Stimulated activated CD4-positive, alpha-beta T cell treated with anti-CD3 and anti-CD28 coated beads, Interleukin-12 subunit alpha, Interleukin-12 subunit beta, amount 100 ng/mL, for 48 hours (primary cell): ENCODE measurements at regions not wholly inside any gene's neighbourhood (a gene's known extent, or its start where the extent isn't known, plus 50 kb on each side); places are given as distances from the start of the nearest gene placed in this dataset.

Source experiments
- DNase-seq, 3 donors: peaks; one replicate each; pipeline ENCODE4 v3.0.0-alpha.2; 2020; ENCODE audit warnings: low read depth in 2 of 3, low spot score in 1 of 3

DNA sequence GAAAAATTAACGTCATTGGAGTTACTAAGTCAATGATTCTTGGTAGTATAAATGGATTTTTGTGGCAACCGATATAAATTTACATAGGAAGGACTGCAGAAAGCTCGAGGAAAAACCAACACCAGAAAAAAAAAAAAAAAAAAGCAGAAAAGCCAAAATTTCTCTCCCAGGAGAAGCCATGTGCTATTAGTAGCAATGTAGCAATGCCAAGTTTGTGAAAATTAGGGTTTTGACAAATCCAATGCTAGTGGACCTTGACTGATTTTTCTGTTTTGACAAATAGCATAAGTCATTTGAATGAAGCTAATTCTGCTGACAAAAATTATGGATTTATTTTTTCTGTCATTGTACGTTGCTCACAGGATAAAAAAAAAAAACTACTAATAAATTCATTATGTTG, 1561.9 kb downstream of the MRPL39 start:
- no peak for DNase-seq

DNA sequence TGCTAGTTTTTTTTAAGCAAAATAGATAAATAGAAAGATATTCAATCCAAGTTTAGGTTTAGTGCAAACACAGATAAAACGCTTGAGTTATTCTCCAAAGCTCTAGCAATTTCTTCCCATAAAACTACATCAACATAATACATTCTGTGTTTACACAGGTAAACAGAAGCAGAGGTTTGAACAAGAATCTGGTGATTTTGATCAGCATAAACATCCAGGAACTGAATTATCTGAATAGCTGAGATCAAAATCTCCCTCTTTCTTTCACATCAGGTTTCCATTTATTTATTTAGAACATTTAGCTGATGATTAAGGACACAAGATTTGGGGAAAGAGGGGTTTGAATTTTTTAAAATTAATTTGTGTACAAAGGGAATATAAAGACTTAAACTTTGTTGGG, 1564.6 kb downstream of the MRPL39 start:
- DNase-seq, result no peak

GRCh38 chr21:24032709-24033232, 1574.5 kb downstream of the MRPL39 start:
- DNase-seq, result no peak

GRCh38 chr21:24027396-24027795, 1579.9 kb downstream of the MRPL39 start:
- DNase-seq, result no peak

DNA sequence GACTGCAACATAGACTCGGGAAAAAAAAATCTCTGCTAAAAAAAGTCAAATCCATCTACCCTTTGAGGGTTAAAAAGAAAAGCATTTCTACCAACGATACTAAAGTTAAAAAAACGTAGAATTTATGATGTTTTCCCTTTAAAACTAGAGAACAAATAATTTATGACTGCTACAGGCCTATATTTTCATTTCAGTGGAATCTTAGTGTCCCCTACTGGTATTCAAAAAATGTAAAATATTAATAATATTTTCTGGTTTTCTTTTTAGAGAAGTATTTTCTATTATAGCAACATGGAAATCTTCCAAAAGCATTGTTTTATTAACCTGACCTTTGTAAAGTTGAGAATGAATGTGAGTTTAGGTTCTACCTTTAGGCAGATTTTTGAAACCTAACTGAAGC, 1582.2 kb downstream of the MRPL39 start:
- no peak for DNase-seq

GRCh38 chr21:24023936-24024335, 1583.3 kb downstream of the MRPL39 start:
- DNase-seq, result no peak

GRCh38 chr21:24023402-24023801, 1583.9 kb downstream of the MRPL39 start:
- DNase-seq, result no peak

DNA sequence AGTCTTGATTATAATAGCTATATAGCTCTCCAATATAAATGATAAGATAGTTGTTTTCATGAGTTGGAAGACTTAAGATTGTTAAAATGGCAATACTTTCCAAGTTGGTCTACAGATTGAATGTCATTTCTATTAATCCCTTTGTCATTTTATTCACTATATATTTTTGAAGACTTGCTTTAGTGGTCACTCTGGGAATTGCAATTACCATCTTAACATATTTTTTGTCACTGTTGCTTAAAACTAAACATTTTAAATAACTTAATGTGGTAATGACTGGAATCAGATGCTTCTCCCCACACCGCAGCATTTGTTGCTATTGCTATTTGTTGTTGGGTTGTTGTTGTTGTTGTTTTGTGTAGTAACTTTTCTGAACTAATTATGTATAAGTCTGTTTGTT, 1592.9 kb downstream of the MRPL39 start:
- DNase-seq, result no peak

- no peak for DNase-seq
Measured at GRCh38 chr21:24011087-24011486, 1596.2 kb downstream of the MRPL39 start.

GRCh38 chr21:24007592-24007991, 1599.7 kb downstream of the MRPL39 start:
- DNase-seq, result no peak

- no peak for DNase-seq
Measured at GRCh38 chr21:23986987-23987386, 1620.3 kb downstream of the MRPL39 start.

GRCh38 chr21:23986214-23986613, 1621.1 kb downstream of the MRPL39 start:
- no peak for DNase-seq

- no peak for DNase-seq
Measured at GRCh38 chr21:23982546-23982945, 1624.7 kb downstream of the MRPL39 start.

DNA sequence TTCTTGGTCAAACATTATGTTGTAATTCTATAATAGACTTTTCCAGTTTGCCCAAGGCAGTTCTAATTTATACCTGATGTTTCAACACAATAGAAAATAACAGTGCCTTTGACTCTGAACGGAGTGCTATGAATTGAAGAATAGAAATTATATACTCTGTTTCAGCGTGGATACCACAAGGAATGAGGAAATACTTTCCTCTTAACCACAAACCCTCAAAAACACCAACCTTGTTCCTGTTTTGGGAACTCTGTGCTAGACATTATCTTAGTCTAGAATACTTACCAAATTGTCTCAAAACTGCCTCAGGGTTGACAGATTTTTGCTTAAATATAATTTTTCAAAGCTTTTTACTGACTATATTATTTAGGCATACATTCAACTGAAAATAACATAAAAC, 1629.3 kb downstream of the MRPL39 start:
- DNase-seq, result no peak

DNA sequence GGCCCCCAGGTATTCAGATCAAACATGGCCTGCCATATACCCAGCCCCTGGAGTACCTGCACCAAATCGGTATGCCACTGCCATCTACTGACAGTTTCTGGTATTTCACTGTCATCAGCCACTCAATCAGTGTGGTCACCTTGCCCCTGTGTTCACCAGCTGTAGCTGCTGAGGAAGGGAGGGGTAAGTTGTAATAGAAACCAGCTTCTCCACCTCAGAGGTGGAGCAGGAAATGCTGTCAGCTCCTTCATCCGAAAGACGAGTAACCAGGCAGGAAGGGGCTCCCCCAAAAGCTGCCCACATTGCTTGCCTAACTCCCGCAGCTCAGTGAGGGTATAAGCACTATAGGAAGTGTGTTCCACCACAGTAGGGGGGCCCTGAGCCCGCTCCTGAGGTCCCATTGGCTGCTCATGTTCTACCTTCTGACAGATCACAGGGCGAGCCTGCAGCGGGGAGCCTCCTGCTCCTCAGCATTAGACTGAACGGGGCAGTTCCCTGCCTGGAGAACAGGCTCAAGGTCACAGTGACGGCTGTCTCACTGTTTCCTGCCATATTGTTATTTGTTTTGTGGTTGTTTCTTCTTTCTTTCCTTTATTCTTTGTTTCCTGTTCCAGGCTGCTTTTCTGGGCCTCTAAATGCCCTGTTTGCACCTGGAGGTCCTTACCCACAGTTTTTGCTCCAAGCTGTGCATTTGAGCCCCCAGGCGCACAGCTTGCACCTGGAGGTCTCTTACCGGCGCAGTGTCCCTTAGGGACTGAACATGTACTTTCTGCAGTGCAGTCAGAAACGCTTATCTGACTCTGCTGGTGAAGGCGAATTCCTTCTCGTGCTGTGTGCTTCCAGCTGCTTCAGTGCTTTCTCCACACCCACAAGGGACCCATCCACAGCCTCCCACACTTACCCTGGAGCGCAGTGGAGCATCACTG, 1638.3 kb downstream of the MRPL39 start:
- peak; percentile 50 to 91 (median 52) for DNase-seq

GRCh38 chr21:23968008-23968407, 1639.3 kb downstream of the MRPL39 start:
- DNase-seq, result no peak

DNA sequence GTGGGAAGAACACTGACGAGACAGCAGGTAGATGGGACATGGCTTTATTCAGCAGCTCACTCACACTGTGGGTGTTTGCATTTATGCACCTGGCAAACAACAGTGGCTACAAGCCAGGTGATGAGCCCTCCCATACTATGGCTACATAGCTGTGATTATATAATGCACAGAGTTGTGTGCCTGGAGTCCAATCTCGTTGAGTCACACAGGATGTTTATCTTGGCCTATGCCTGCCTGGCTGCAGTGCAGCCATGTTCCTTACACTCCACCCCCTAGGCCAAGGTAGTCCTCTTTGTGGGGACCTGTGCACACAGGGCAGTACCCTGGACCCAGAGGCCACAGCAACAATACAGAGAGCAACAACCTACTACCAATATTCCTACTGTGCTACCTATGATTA, 1643.8 kb downstream of the MRPL39 start:
- DNase-seq, result no peak

DNA sequence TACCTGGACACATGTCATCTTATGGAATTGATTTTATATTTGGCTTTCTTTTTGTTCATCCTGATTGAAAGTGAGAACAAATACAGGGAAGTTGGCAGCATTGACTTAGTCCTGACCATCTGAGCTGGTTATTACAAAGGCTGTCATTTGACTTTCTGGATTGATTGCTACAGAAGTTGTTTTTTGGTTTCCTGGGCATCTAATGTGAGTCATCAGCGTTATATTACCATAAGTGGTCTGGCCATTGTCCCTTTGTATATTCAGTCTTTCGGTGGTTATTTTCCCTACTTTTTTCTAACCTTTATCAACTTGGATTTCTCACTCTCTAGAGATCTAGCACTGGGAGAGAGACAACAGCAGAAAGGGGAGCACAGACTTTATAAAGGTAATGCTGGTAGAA, 1646.5 kb downstream of the MRPL39 start:
- DNase-seq, result no peak

DNA sequence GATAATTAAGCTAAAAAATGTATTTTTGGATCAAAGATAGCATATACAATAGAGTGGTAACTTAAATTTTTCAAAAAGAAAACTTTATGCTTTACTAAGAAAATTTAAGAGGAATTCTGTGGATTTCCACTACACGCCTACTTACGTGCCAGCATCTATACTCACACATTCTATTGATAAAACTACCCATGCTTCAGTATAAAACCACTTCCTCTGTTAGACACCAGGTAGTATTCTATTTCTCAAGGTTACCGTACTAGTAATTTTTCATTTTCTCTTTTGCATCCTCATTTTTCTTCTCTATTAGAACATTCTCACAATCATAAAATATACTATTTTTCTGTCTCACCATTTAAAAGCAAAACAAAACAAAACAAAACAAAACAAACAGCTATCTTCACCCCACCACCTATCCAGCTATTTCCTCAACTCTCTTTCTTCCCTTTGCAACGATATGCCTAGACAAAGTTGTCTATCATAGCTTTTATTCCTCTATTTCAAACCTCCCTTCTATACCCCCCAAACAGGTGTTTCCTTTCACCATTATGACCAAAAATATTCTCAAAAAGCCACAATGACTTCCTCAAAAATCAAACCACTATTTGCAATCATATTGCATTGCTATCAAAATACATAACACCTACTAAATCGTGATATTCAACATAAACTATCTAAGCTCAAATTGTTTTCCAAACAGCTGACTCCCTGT, 1652.0 kb downstream of the MRPL39 start:
- DNase-seq, result no peak

GRCh38 chr21:23952269-23952668, 1655.0 kb downstream of the MRPL39 start:
- DNase-seq, result no peak

DNA sequence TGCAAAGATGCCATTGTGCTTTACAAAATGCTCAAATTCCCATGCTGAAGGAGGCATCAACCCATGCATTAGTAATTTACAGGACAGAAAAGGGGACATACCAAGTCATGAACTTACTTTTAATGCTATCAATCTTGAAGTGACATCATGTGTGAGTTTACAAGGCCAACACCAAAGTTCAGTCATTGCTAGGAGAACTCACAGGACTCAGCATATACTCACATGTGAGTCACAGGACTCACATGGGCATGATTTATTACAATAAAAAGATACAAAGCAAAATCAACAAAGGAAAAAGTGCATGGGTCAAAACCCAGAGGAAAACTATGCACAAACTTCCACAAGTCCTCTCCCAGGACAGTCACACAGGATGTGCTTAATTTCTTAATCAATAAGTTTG, 1656.0 kb downstream of the MRPL39 start:
- no peak for DNase-seq

DNA sequence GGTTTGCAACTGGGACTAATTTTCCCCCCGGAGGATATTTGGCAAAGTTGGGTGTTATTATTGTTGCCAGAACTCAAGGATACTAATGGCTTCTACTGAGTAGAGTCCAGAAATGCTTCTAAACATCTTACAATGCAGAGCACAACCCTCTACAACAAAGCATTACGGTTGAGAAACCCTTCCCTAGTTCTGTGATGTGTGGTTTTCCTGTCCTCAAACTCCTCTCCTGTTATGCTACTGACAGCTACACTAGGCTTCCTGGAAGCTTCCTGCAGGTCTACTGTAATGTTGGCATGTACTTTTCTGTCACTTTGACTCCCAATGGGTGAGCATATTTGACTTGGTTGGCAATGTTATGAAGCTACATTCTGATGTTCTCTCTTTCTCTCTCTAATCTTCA, 1656.9 kb downstream of the MRPL39 start:
- DNase-seq, result no peak
